Panc1 (cell line): ENCODE measurements at regions not wholly inside any gene's neighbourhood (a gene's known extent, or its start where the extent isn't known, plus 50 kb on each side); places are given as distances from the start of the nearest gene placed in this dataset.

Source experiments
- ATAC-seq: fragments of 200-7000 bp; cut with Tn5 transposase; 2 replicates; pipeline ENCODE4 v1.9.1; 2020; ENCODE audit warnings: mild to moderate bottlenecking, moderate library complexity
- BruUV-seq: library from RNA; stranded (reverse); fragments of 400-500 nt; replicated peaks from 2 replicates; lab custom pipeline; 2021; lab: Mats Ljungman, UMichigan
- CTCF ChIA-PET: fragments of 300-600 bp; sonication (Branson Sonifier 250); formaldehyde crosslinking; loops from one replicate; lab custom pipeline; 2022; ENCODE audit warnings: antibody characterized with exemption; lab: Charles Lee
- POLR2A ChIA-PET: fragments of 300-600 bp; sonication (Branson Sonifier 250); formaldehyde crosslinking; loops from one replicate; lab custom pipeline; 2022; ENCODE audit warnings: antibody characterized with exemption; lab: Charles Lee
- DNase-seq: peaks from one replicate; pipeline ENCODE4 v3.0.0-alpha.2; 2010; ENCODE audit warnings: low read depth, low spot score
- H3K27ac ChIP-seq: 2 replicates; pipeline ENCODE4 v1.5.1; 2011; ENCODE audit warnings: mild to moderate bottlenecking, low read length, inconsistent platforms
- H3K27me3 ChIP-seq: fragments of 200-500 bp; sonication (Bioruptor generic); 2 replicates; pipeline ENCODE4 v1.6.0; 2014; ENCODE audit warnings: low read length, inconsistent platforms; ENCODE audit not compliant: control insufficient read depth, insufficient read depth
- H3K36me3 ChIP-seq: fragments of 200-500 bp; sonication (Bioruptor generic); 2 replicates; pipeline ENCODE4 v1.5.1; 2014; ENCODE audit warnings: inconsistent platforms, mild to moderate bottlenecking, low read length, moderate library complexity; ENCODE audit not compliant: control insufficient read depth, insufficient read depth
- H3K4me1 ChIP-seq: 2 replicates; pipeline ENCODE4 v1.5.1; 2011; ENCODE audit warnings: inconsistent platforms, mild to moderate bottlenecking, low read length, moderate library complexity; ENCODE audit not compliant: control insufficient read depth, insufficient read depth
- H3K4me3 ChIP-seq, 2 experiments: 2 replicates each; pipeline ENCODE4 v1.5.1; 2011 to 2012; ENCODE audit warnings: low read depth in 2 of 2, low read length in 2 of 2, mild to moderate bottlenecking in 2 of 2, inconsistent platforms in 1 of 2, moderate library complexity in 1 of 2
- H3K9me3 ChIP-seq: fragments of 200-500 bp; sonication (Bioruptor generic); 2 replicates; pipeline ENCODE4 v1.5.1; 2014; ENCODE audit warnings: low read depth, mild to moderate bottlenecking, inconsistent platforms, low read length, moderate library complexity; ENCODE audit not compliant: control insufficient read depth, insufficient read depth
- POLR2AphosphoS5 ChIP-seq: IDR thresholded peaks from 2 replicates; pipeline ENCODE4 v1.6.1; 2012; ENCODE audit warnings: mild to moderate bottlenecking, low read depth, low read length, moderate library complexity
- SIN3A ChIP-seq: IDR thresholded peaks from 2 replicates; pipeline ENCODE4 v1.6.1; 2012; ENCODE audit warnings: low read depth, mild to moderate bottlenecking, low read length, moderate library complexity, borderline replicate concordance; ENCODE audit not compliant: insufficient read depth
- TCF7L2 ChIP-seq: IDR thresholded peaks from 2 replicates; pipeline ENCODE4 v1.6.1; 2011; ENCODE audit warnings: mild to moderate bottlenecking, low read depth, low read length, inconsistent platforms
- in situ Hi-C: cut with HindIII; loops from 2 replicates; pipeline ENCODE4 v1.10.0; 2016; ENCODE audit warnings: low sequenced_read_pairs, low pct_unique_long_range_greater_than_20kb
- intact Hi-C: fragments of 100-400 bp; cut with micrococcal nuclease; formaldehyde crosslinking; loops from one replicate; pipeline ENCODE4 v1.10.0; 2022; ENCODE audit not compliant: unreplicated experiment
- TF ChIP-seq, protein P1 (sequence below), 2 experiments: IDR thresholded peaks; 2 replicates each; pipeline ENCODE4 v1.6.1; 2011 to 2012; ENCODE audit warnings: low read depth in 2 of 2, control low read depth in 1 of 2, low read length in 1 of 2, mild to moderate bottlenecking in 1 of 2, moderate library complexity in 1 of 2; ENCODE audit not compliant: insufficient read depth in 1 of 2
- TF ChIP-seq, protein P2 (sequence below): fragments of 450-650 bp; IDR thresholded peaks from 2 replicates; pipeline ENCODE4 v1.5.1; 2017; ENCODE audit warnings: mild to moderate bottlenecking

DNA sequence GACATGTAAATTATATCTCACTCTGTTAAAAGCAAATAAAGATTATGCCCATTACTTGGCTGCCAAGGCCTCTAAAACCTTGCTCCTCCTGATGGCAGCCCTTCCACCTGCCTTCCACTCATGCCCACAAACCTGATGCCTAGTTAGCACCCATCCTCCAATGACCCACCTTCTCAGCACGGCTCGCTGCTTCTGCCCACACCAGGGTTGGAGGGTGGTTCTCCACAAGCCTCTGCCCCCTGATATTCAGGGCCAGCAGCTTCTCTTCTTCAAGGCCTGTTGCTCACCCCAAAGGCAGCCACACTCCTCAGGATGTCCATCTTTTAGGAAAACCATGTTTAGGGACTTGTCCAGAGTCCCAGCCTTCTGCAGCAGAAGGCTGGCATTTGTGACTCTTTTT lies 263.4 kb upstream of the TLE3 start:
- ATAC-seq (no peak), DNase-seq (no peak)
- H3K27ac ChIP-seq = no peak overlapping the region
- no peaks in the 10 kb centered on the region for H3K27me3 ChIP-seq
- TF ChIP-seq TCF7L2 (no peak), POLR2AphosphoS5 (no peak), SIN3A (no peak)
- TF ChIP-seq, protein P1, sequence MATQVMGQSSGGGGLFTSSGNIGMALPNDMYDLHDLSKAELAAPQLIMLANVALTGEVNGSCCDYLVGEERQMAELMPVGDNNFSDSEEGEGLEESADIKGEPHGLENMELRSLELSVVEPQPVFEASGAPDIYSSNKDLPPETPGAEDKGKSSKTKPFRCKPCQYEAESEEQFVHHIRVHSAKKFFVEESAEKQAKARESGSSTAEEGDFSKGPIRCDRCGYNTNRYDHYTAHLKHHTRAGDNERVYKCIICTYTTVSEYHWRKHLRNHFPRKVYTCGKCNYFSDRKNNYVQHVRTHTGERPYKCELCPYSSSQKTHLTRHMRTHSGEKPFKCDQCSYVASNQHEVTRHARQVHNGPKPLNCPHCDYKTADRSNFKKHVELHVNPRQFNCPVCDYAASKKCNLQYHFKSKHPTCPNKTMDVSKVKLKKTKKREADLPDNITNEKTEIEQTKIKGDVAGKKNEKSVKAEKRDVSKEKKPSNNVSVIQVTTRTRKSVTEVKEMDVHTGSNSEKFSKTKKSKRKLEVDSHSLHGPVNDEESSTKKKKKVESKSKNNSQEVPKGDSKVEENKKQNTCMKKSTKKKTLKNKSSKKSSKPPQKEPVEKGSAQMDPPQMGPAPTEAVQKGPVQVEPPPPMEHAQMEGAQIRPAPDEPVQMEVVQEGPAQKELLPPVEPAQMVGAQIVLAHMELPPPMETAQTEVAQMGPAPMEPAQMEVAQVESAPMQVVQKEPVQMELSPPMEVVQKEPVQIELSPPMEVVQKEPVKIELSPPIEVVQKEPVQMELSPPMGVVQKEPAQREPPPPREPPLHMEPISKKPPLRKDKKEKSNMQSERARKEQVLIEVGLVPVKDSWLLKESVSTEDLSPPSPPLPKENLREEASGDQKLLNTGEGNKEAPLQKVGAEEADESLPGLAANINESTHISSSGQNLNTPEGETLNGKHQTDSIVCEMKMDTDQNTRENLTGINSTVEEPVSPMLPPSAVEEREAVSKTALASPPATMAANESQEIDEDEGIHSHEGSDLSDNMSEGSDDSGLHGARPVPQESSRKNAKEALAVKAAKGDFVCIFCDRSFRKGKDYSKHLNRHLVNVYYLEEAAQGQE (IDR thresholded peaks at IDR 0.05; ENCODE audit: insufficient read depth in 1 of 2, low read depth in 2 of 2, low read length in 1 of 2) = no peak
- TF ChIP-seq, protein P2, sequence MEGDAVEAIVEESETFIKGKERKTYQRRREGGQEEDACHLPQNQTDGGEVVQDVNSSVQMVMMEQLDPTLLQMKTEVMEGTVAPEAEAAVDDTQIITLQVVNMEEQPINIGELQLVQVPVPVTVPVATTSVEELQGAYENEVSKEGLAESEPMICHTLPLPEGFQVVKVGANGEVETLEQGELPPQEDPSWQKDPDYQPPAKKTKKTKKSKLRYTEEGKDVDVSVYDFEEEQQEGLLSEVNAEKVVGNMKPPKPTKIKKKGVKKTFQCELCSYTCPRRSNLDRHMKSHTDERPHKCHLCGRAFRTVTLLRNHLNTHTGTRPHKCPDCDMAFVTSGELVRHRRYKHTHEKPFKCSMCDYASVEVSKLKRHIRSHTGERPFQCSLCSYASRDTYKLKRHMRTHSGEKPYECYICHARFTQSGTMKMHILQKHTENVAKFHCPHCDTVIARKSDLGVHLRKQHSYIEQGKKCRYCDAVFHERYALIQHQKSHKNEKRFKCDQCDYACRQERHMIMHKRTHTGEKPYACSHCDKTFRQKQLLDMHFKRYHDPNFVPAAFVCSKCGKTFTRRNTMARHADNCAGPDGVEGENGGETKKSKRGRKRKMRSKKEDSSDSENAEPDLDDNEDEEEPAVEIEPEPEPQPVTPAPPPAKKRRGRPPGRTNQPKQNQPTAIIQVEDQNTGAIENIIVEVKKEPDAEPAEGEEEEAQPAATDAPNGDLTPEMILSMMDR = no peak
- H3K36me3 ChIP-seq = no peaks in the 10 kb centered on the region
- no peak overlapping the region for H3K4me3 ChIP-seq
- in situ Hi-C loops = no loop called here
- H3K9me3 ChIP-seq = no peaks in the 10 kb centered on the region
- POLR2A ChIA-PET = no interaction called here
- intact Hi-C loops = no loop called here
- CTCF ChIA-PET = no interaction called here
- H3K4me1 ChIP-seq = peaks cover 5% of the 10 kb centered on the region; the same call in 1 of the 2 replicates
- no TSS peak for BruUV-seq

DNA sequence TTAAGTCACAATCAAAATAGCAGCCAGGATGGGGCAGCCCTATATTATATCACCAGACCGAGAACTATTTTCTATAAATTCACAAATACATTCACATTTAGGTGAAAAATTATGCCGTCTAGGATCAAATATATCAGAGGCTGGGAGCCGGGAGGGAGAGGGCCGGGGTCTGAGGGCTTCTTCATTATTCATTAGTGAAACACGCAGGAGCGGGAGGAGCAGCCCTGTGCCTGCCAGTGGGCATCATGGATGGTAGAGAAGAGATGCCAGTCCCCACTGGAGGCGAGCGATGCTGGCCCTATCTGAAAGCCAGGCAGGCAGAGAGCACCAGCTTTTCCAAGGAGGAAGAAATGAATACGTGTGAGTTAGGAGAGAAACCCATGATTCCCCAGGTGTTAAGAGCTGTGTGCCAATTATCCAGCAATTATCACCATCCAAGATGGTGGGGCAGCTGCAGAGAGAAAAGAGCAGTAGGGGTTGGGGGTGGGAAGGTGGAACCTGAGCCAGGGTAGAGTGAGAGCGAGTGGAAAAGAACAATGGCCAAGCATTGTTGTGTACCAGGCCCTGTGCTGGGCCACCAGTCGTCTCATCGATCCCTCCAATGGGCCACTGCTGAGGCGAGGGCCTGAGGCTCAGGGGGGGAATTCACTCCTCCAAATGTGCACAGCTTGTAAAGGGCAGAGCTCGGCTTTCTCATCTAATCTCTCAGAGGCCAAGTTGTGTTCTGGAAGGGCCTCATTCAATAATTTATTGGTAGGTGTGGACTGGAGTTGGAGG lies 261.3 kb upstream of the TLE3 start:
- H3K4me1 ChIP-seq = peaks cover 5% of the 10 kb centered on the region; the same call in 1 of the 2 replicates
- ChIA-PET POLR2A (interaction anchor here (0.6 kb wide), 1 partner anchor 1479 kb away, joined by 3 read pairs; no protein-coding TSS in a partner anchor), CTCF (no interaction called here)
- no peak overlapping the region for H3K27ac ChIP-seq
- in situ Hi-C loops = no loop called here
- no peak for TF ChIP-seq TCF7L2
- TF ChIP-seq SIN3A = no peak
- TF ChIP-seq POLR2AphosphoS5 = no peak
- TF ChIP-seq, protein P1 (IDR thresholded peaks at IDR 0.05; ENCODE audit: insufficient read depth in 1 of 2, low read depth in 2 of 2, low read length in 1 of 2) = no peak
- DNase-seq (no peak), ATAC-seq (no peak)
- H3K36me3 ChIP-seq = no peaks in the 10 kb centered on the region
- intact Hi-C loops = no loop called here
- no TSS peak for BruUV-seq
- no peak overlapping the region for H3K4me3 ChIP-seq
- no peaks in the 10 kb centered on the region for H3K9me3 ChIP-seq
- H3K27me3 ChIP-seq = no peaks in the 10 kb centered on the region
